NCI-H1694 treated with DMSO at 0.1 percent for 48 hours (cell line): ENCODE measurements at regions not wholly inside any gene's neighbourhood (a gene's known extent, or its start where the extent isn't known, plus 50 kb on each side); places are given as distances from the start of the nearest gene placed in this dataset.
"Not testable (repeated sequence)": the region's sequence is repeated elsewhere in the genome, so short reads cannot be mapped to it uniquely, and the experiment has no call there.

ENCODE experiments used
- DNase-seq: peaks from one replicate; lab custom pipeline; 2025; lab: John Stamatoyannopoulos, UW

- DNase-seq = no peak
Observed at GRCh38 chr7:104264285-104264684, 56.5 kb upstream of the ORC5 start.

DNA sequence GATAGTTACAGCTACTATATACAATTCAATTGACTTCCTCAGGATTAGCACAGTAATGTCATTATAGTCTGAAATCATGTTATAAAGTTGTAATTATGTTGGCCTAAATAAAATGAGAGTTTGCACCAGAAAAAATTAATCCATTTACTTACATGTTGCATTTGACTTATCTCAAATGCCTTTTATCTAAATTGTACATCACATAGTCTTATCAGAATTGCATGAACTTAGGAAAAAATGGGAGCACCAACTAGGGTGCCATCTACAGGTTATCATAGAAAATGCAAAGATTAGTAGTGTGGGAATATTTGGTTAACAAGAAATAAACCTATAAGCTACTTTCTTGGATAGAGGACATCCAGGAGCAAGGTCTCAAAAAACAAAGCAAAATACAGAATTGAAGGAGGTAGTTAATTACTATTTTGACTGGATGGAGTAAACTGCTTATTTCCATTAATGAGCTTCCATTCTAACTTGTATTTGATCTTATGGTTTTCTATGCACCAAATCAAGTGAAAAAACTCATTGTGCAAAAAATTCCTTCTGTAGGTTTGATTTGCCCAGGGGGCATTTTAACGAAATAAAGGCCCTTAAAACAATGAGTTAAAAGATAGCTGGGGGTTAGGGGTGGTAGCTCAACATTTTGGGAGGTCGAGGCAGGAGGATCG lies 60.0 kb upstream of the ORC5 start:
- DNase-seq = peak; percentile 75

GRCh38 chr7:104271948-104272347 lies 56.5 kb upstream of the LHFPL3 start:
- no peak for DNase-seq

DNA sequence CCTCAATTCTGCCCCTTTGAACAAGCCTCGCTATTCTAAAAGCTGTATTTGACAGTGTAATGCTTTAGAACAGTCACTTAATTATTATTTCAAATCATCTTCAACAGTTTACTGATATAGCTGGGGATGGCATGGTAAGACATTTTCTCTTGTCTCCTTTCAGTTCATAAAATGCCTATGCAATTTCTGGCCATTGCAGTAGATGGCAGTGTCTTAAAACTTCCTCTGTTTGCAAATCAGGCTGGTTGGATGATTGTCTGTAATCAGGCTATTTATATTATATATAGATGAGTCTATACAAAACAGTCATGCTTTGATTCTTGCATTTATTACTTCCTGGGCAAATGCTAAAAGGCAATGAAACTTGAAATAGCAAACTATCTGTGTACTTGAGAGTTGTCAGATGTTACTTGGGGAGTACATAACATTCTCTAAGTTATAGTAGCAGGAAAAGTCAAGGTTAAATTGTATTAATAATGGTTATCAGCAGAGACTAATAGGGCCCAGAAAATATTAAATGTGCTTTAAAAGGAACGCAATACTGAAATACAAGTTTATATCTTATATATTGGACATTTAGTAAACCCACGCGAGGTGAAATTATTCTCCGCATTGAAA lies 55.5 kb upstream of the LHFPL3 start:
- peak; percentile 74 for DNase-seq

GRCh38 chr7:104275900-104276299 lies 52.5 kb upstream of the LHFPL3 start:
- DNase-seq = no peak

GRCh38 chr7:104276730-104277129 lies 51.7 kb upstream of the LHFPL3 start:
- DNase-seq = not testable (repeated sequence)
